ENCODE measurements at regions not wholly inside any gene's neighbourhood (a gene's known extent, or its start where the extent isn't known, plus 50 kb on each side); places are given as distances from the start of the nearest gene placed in this dataset.

GRCh38 chr3:117721866-117722265, 1012.3 kb downstream of the TUSC7 start (continued):
- TF ChIP-seq ZNF462 (CRISPR knock-in tag; IDR thresholded peaks at IDR 0.05) (no peak), ZNF331 (CRISPR knock-in tag; IDR thresholded peaks at IDR 0.05; ENCODE audit: low read depth) (no peak), NANOG (IDR thresholded peaks at IDR 0.05; ENCODE audit: borderline replicate concordance) (no peak), POLR2AphosphoS5 (IDR thresholded peaks at IDR 0.05; ENCODE audit: low read depth) (no peak), CTCF (conservative IDR thresholded peaks at IDR 0.05; ENCODE audit: low read depth in 2 of 2) (no peak)

GRCh38 chr3:117722856-117723255, 1013.3 kb downstream of the TUSC7 start:
- Mint-ChIP-seq H3K27ac (no peak overlapping the region), H3K4me1 (no peaks in the 10 kb centered on the region; the same call in 2 of the 3 replicates), H3K4me3 (no peak overlapping the region), H3K36me3 (ENCODE audit: low read depth) (no peaks in the 10 kb centered on the region), H3K27me3 (ENCODE audit: insufficient read depth, low read depth, poor library complexity) (no peaks in the 10 kb centered on the region), H3K9me3 (no peaks in the 10 kb centered on the region; the same call in 2 of the 3 replicates)
- no peaks in the 10 kb centered on the region for H3K36me3 ChIP-seq (ENCODE audit: insufficient read depth)
- TF ChIP-seq ZNF114 (CRISPR knock-in tag; IDR thresholded peaks at IDR 0.05) (no peak), JUNB (IDR thresholded peaks at IDR 0.05; ENCODE audit: unreplicated experiment) (no peak), ETS1 (IDR thresholded peaks at IDR 0.05) (no peak), NANOG (IDR thresholded peaks at IDR 0.05; ENCODE audit: borderline replicate concordance) (no peak), ZNF331 (CRISPR knock-in tag; IDR thresholded peaks at IDR 0.05; ENCODE audit: low read depth) (no peak), POLR2AphosphoS5 (IDR thresholded peaks at IDR 0.05; ENCODE audit: low read depth) (no peak), EZH2phosphoT487 (IDR thresholded peaks at IDR 0.05; ENCODE audit: unreplicated experiment) (no peak)
- ATAC-seq: no peak
- no peaks in the 10 kb centered on the region for H3K9me2 ChIP-seq (ENCODE audit: insufficient read depth)
- no peaks in the 10 kb centered on the region for H4K20me1 ChIP-seq (replicated peaks; ENCODE audit: insufficient read depth)
- H3K27me3 ChIP-seq (ENCODE audit: insufficient read depth): no peaks in the 10 kb centered on the region
- no peak for DNase-seq (ENCODE audit: low spot score)
- H2AFZ ChIP-seq: no peak overlapping the region
- no peak overlapping the region for H3K4me2 ChIP-seq
- H3K27ac ChIP-seq (ENCODE audit: low read depth): no peak overlapping the region
- H3K4me1 ChIP-seq (ENCODE audit: insufficient read depth): 0 out of 2 replicates have a peak, but pooled peaks cover 2% of the 10 kb centered on the region
- no peak overlapping the region for H3K4me3 ChIP-seq
- no peaks in the 10 kb centered on the region for H3K79me2 ChIP-seq (replicated peaks; ENCODE audit: insufficient read depth)
- no peaks in the 10 kb centered on the region for H3F3A ChIP-seq (replicated peaks; ENCODE audit: low read depth)

All from GM23338 (cell line).